Activated CD8-positive, alpha-beta T cell treated with anti-CD3 and anti-CD28 coated beads for 36 hours (primary cell): ENCODE measurements at regions not wholly inside any gene's neighbourhood (a gene's known extent, or its start where the extent isn't known, plus 50 kb on each side); places are given as distances from the start of the nearest gene placed in this dataset.

Experiments
- ATAC-seq: fragments of 200-7000 bp; cut with Tn5 transposase; one replicate; pipeline ENCODE4 v1.10.0; 2021; ENCODE audit warnings: mild to moderate bottlenecking, moderate library complexity
- CTCF ChIA-PET: fragments of 350-600 bp; sonication (Branson Sonifier 250); formaldehyde crosslinking; loops from one replicate; lab custom pipeline; 2021; ENCODE audit warnings: antibody characterized with exemption; lab: Charles Lee
- POLR2A ChIA-PET: fragments of 350-600 bp; sonication (Branson Sonifier 250); formaldehyde crosslinking; loops from one replicate; lab custom pipeline; 2021; ENCODE audit warnings: antibody characterized with exemption; lab: Charles Lee
- DNase-seq: peaks from one replicate; pipeline ENCODE4 v3.0.0-alpha.2; 2020
- H3K27ac Mint-ChIP-seq: one replicate; pipeline ENCODE4 v1.8.0; 2021; ENCODE audit warnings: mild to moderate bottlenecking, mixed read lengths
- H3K27me3 Mint-ChIP-seq: one replicate; pipeline ENCODE4 v1.8.0; 2021; ENCODE audit warnings: mixed read lengths
- H3K36me3 Mint-ChIP-seq: one replicate; pipeline ENCODE4 v1.8.0; 2021; ENCODE audit warnings: low read depth, mixed read lengths
- H3K4me1 Mint-ChIP-seq: one replicate; pipeline ENCODE4 v1.8.0; 2021; ENCODE audit warnings: low read depth, mixed read lengths
- H3K4me3 Mint-ChIP-seq: one replicate; pipeline ENCODE4 v1.8.0; 2021; ENCODE audit warnings: mild to moderate bottlenecking, moderate library complexity, mixed read lengths
- H3K9me3 Mint-ChIP-seq: one replicate; pipeline ENCODE4 v1.8.0; 2021; ENCODE audit warnings: mixed read lengths
- CTCF ChIP-seq: fragments of 200-600 bp; IDR thresholded peaks from one replicate; pipeline ENCODE4 v1.8.0; 2022; ENCODE audit warnings: antibody characterized with exemption, mild to moderate bottlenecking
- intact Hi-C: fragments of 100-400 bp; cut with micrococcal nuclease; formaldehyde crosslinking; loops from one replicate; pipeline ENCODE4 v1.10.0; 2022

GRCh38 chr15:96960711-96961480, 630.4 kb downstream of the NR2F2 start:
- peaks cover 2% of the 10 kb centered on the region for H3K9me3 Mint-ChIP-seq
- H3K36me3 Mint-ChIP-seq, result no peaks in the 10 kb centered on the region
- no peak overlapping the region for H3K27ac Mint-ChIP-seq
- no peak for TF ChIP-seq CTCF
- POLR2A ChIA-PET, result no interaction called here
- no peak overlapping the region for H3K4me3 Mint-ChIP-seq
- DNase-seq (no peak), ATAC-seq (no peak)
- no peaks in the 10 kb centered on the region for H3K27me3 Mint-ChIP-seq
- intact Hi-C loops, result no loop called here
- CTCF ChIA-PET, result no interaction called here
- no peaks in the 10 kb centered on the region for H3K4me1 Mint-ChIP-seq

DNA sequence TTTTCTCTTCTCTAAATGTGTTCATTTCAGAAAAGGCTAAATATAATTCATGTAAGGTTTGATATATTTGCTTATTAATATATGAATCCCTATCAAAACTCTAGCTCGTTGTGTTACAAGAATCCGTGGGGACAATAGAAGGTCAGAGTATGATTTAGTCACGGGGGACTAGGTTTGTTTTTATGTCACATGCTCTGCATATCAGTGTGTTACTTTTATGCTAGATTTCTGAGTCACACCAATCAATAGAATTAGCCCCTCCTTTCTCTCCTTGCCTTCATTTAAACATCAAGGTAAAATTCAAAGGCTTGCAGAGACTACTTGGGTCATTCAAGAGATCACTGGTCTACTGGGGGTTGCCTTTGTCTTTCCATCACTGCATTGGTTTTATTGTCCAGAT, 636.1 kb downstream of the NR2F2 start:
- TF ChIP-seq CTCF, result no peak
- intact Hi-C loops, result no loop called here
- H3K36me3 Mint-ChIP-seq, result no peaks in the 10 kb centered on the region
- POLR2A ChIA-PET, result no interaction called here
- H3K9me3 Mint-ChIP-seq, result peaks cover 1% of the 10 kb centered on the region
- H3K4me3 Mint-ChIP-seq, result no peak overlapping the region
- H3K27ac Mint-ChIP-seq, result no peak overlapping the region
- no peaks in the 10 kb centered on the region for H3K27me3 Mint-ChIP-seq
- CTCF ChIA-PET, result no interaction called here
- DNase-seq (no peak), ATAC-seq (no peak)
- H3K4me1 Mint-ChIP-seq, result no peaks in the 10 kb centered on the region

GRCh38 chr15:96969732-96970710, 639.5 kb downstream of the NR2F2 start:
- ATAC-seq, result no peak
- no peak overlapping the region for H3K27ac Mint-ChIP-seq
- intact Hi-C loops, result no loop called here
- H3K4me1 Mint-ChIP-seq, result no peaks in the 10 kb centered on the region
- no peaks in the 10 kb centered on the region for H3K36me3 Mint-ChIP-seq
- CTCF ChIA-PET, result no interaction called here
- DNase-seq, result no peak
- no peak for TF ChIP-seq CTCF
- H3K9me3 Mint-ChIP-seq, result peaks cover 6% of the 10 kb centered on the region
- POLR2A ChIA-PET, result no interaction called here
- H3K27me3 Mint-ChIP-seq, result no peaks in the 10 kb centered on the region
- H3K4me3 Mint-ChIP-seq, result no peak overlapping the region

DNA sequence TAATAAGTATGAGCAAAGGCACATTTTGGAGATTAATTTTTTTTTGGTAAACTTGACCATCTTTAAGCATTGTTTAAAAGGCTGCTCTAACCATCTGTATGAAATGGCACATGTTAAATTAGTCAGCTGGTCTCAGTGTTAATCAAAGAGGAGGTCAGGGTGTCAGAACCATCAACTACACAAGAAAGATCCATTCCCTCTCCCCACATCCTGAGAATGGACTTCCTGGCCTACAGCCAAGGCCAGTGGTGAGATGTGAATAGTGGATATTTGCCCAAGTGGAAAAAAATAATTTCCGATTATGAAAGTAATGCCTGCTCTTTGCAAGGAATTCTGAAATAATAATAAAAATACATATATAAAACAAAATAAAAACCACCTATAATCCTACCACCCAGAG, 641.7 kb downstream of the NR2F2 start:
- no peak overlapping the region for H3K27ac Mint-ChIP-seq
- H3K27me3 Mint-ChIP-seq, result no peaks in the 10 kb centered on the region
- H3K36me3 Mint-ChIP-seq, result no peaks in the 10 kb centered on the region
- intact Hi-C loops, result no loop called here
- no peaks in the 10 kb centered on the region for H3K4me1 Mint-ChIP-seq
- TF ChIP-seq CTCF, result no peak
- ATAC-seq, result no peak
- POLR2A ChIA-PET, result no interaction called here
- no peak for DNase-seq
- CTCF ChIA-PET, result no interaction called here
- H3K4me3 Mint-ChIP-seq, result no peak overlapping the region
- peaks cover 4% of the 10 kb centered on the region for H3K9me3 Mint-ChIP-seq

DNA sequence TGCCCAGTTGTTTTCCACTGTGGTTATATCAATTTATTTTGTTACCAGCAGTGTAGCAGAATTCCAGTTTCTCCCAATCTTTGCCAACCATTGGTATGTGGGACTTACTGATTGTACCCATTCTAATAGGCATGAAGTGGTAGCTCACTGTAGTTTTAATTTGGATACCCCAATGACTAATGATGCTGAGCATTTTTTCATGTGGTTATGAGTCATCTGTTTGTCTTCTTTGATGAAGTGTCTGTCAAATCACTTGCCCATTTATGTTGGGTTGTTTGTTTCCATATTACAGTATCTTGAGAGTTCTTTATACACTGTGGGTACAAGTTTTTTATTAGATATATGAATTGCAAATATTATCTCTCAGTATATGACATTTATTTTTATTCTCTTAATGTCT, 644.3 kb downstream of the NR2F2 start:
- no peak for TF ChIP-seq CTCF
- no peak overlapping the region for H3K27ac Mint-ChIP-seq
- H3K4me3 Mint-ChIP-seq, result no peak overlapping the region
- intact Hi-C loops, result no loop called here
- H3K9me3 Mint-ChIP-seq, result peaks cover 7% of the 10 kb centered on the region
- no peaks in the 10 kb centered on the region for H3K36me3 Mint-ChIP-seq
- H3K27me3 Mint-ChIP-seq, result no peaks in the 10 kb centered on the region
- H3K4me1 Mint-ChIP-seq, result no peaks in the 10 kb centered on the region
- CTCF ChIA-PET, result no interaction called here
- DNase-seq (no peak), ATAC-seq (no peak)
- POLR2A ChIA-PET, result no interaction called here
